Large intestine (tissue), 3 donors: ENCODE measurements at regions not wholly inside any gene's neighbourhood (a gene's known extent, or its start where the extent isn't known, plus 50 kb on each side); places are given as distances from the start of the nearest gene placed in this dataset.

ENCODE experiments used
- DNase-seq, 2 donors: peaks; one replicate each; pipeline versions ENCODE4 v3.0.0 to v3.0.0-alpha.2; 2013
- H3K27ac ChIP-seq: one replicate; pipeline ENCODE4 v1.5.1; 2013; ENCODE audit warnings: low read length
- H3K27me3 ChIP-seq: 2 replicates; pipeline ENCODE4 v1.6.1; 2013; ENCODE audit warnings: low read length; ENCODE audit not compliant: control insufficient read depth, insufficient read depth
- H3K36me3 ChIP-seq: 2 replicates; pipeline ENCODE4 v1.6.1; 2013; ENCODE audit warnings: low read length; ENCODE audit not compliant: control insufficient read depth, insufficient read depth
- H3K4me1 ChIP-seq: one replicate; pipeline ENCODE4 v1.6.1; 2013; ENCODE audit warnings: low read length; ENCODE audit not compliant: control insufficient read depth, insufficient read depth
- H3K4me3 ChIP-seq: one replicate; pipeline ENCODE4 v1.5.1; 2013; ENCODE audit warnings: low read length
- H3K9me3 ChIP-seq: one replicate; pipeline ENCODE4 v1.6.1; 2013; ENCODE audit warnings: mild to moderate bottlenecking, low read depth, low read length, moderate library complexity; ENCODE audit not compliant: control insufficient read depth
- WGBS: methylation state at CpG from one replicate; pipeline ENCODE4 v1.1.5; 2013; ENCODE audit warnings: low lambda C conversion rate; ENCODE audit not compliant: insufficient coverage; 5-methylcytosine and 5-hydroxymethylcytosine counted together

DNA sequence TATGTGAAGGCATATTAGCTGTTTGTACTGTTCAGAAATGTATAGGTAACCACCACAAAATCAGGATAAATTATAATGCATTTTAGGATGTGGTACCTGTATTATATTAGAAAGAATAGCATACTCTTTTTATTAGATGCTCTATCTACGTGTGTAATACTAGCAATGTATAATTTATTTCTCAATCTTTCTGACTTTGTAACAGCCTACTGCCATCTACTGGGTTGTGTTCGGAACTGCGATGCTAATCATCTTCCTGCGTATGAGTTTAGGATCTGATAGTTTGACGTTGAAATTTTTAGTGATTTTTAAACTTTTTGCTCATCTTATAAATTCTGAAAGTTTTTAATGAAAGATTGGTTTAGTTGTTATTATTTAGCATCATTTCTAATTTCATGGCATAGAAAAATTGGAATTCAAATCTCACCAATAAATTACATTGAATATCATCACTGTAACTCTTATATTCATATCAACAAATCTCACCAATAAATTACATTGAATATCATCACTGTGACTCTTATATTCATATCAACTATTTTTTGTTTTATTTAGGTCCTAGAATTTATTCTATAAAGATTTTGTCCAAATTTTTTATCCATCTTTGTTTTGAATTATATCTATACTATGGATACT lies 322.7 kb upstream of the ZNF717 start:
- Histone ChIP-seq H3K4me1 (no peaks in the 10 kb centered on the region), H3K36me3 (no peaks in the 10 kb centered on the region), H3K4me3 (no peak overlapping the region), H3K27ac (no peak overlapping the region), H3K9me3 (no peaks in the 10 kb centered on the region), H3K27me3 (no peaks in the 10 kb centered on the region)
- DNase-seq = no peak
- 10% methylated on average over 2 of the region's 5 CpGs for WGBS

DNA sequence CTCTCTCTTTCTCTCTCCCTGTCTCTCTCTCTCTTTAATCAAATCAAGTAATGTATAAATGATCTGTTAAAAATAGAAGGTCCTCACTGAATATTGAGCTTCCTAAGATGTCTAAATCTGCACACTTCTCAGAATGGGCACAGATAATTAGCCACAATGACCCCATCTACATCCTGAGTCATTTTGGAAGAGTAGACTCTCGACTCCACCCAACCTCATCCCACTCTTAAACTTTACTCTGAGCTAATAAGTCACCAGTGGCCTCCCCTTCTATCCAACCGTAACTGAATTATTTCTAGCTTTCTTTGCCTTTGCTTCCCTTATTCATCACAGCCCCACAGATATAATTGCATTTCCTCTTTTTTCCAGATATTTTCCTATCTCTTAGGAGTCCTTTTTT lies 326.5 kb upstream of the ZNF717 start:
- Histone ChIP-seq H3K4me3 (no peak overlapping the region), H3K4me1 (no peaks in the 10 kb centered on the region), H3K27ac (no peak overlapping the region), H3K9me3 (no peaks in the 10 kb centered on the region), H3K27me3 (no peaks in the 10 kb centered on the region), H3K36me3 (no peaks in the 10 kb centered on the region)
- WGBS = 81% methylated on average over 2 of the region's 2 CpGs
- DNase-seq = no peak

DNA sequence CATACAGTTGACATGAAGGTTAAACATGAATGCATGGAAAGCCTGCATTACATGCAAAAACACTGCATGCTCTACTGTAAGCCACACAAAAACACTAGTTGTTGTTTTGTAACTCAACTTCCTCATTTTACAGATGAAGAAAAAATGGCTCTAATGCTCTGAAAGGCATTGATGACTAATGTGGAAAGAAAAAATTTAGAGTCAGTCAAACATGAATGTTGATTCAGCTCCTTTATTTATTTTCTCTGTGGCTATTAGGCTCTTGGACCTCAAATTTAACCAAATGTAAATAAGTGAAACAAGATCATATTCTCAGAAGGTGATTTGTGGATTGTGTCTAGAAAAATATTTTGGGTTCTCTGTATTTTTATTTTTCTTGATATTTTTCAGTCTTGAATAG lies 336.7 kb upstream of the ZNF717 start:
- Histone ChIP-seq H3K27ac (no peak overlapping the region), H3K4me1 (peaks cover 5% of the 10 kb centered on the region), H3K4me3 (no peak overlapping the region), H3K9me3 (peaks cover 4% of the 10 kb centered on the region), H3K36me3 (no peaks in the 10 kb centered on the region), H3K27me3 (no peaks in the 10 kb centered on the region)
- DNase-seq = no peak

DNA sequence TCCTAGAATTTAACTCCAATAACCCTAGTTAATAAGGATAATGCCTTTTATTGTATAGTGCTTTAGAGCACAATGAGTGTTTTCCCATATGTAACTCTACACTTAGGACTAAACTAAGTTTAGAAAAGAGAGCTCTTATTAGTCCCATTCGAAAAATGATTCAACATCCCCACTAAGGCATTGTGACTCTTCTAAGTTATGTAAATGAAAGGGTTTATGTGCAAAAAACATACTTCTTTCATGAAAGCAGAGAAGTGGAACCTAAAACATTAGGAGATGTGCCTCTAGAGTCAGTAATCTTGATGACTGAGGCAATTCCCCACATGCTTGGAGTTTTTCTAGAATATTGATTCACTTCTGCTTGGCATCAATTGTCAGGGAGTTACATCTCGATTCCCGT lies 344.1 kb upstream of the ZNF717 start:
- no peaks in the 10 kb centered on the region for H3K9me3 ChIP-seq
- peaks cover 9% of the 10 kb centered on the region for H3K4me1 ChIP-seq
- no peaks in the 10 kb centered on the region for H3K27me3 ChIP-seq
- WGBS = no CpG with 5 or more reads among the region's 3 CpGs
- H3K27ac ChIP-seq = no peak overlapping the region
- no peak for DNase-seq
- no peak overlapping the region for H3K4me3 ChIP-seq
- H3K36me3 ChIP-seq = no peaks in the 10 kb centered on the region

DNA sequence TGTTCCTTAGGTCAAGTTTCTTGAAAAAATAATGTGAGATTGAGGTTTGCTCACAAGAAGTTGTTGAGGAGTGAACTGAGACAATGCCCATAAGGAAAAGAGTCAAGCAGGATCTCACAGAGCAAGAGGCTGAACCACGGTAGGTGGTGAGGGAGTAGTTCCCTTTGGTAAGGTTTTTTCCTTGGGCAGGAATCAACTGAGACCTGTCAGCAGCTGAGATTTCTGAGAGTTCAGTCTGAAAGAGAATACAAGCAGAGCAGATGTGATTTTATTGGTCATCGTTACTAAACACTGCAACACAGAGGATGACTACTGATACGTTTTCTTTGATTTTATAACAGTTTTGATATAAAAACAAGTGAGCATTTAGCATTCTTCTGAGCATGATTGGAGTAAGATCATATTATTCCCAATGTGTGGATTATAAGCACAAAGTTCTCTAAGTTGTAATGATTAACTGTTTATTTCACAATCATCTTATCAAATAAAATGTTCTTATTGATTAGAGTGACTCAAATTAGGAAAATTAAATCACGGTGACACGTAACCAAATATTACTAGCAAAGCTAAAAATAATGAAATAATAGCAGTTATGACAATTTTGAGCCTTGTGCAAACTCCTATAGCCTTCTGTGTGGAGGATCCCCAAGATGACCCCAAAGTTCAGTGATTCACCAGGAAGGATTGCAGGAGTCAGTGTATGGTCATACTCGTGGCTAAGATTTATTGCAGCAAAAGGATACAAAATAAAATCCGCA lies 346.2 kb upstream of the ZNF717 start:
- peaks cover 9% of the 10 kb centered on the region for H3K4me1 ChIP-seq
- H3K27me3 ChIP-seq = no peaks in the 10 kb centered on the region
- DNase-seq = peak; percentile 56 to 79
- H3K27ac ChIP-seq = peak overlapping the region; percentile 58
- no peak overlapping the region for H3K4me3 ChIP-seq
- H3K36me3 ChIP-seq = no peaks in the 10 kb centered on the region
- WGBS = 77% methylated on average over 3 of the region's 7 CpGs
- no peaks in the 10 kb centered on the region for H3K9me3 ChIP-seq

DNA sequence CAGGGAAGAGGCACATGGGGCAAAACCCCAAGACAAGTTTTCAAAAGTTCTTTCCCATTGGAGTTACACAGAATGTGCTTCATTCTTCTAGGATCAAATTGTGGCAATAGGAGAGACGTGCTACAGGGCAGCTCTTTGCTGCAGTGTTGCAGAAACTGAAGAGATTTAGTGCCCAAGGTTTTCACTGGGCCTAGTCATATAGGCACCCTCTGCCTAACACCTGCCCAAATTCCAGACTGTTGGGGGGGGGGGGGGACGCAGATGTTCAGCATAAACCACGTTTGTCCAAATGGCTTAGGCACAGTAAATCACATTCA lies 346.8 kb upstream of the ZNF717 start:
- peaks cover 9% of the 10 kb centered on the region for H3K4me1 ChIP-seq
- H3K9me3 ChIP-seq = no peaks in the 10 kb centered on the region

DNA sequence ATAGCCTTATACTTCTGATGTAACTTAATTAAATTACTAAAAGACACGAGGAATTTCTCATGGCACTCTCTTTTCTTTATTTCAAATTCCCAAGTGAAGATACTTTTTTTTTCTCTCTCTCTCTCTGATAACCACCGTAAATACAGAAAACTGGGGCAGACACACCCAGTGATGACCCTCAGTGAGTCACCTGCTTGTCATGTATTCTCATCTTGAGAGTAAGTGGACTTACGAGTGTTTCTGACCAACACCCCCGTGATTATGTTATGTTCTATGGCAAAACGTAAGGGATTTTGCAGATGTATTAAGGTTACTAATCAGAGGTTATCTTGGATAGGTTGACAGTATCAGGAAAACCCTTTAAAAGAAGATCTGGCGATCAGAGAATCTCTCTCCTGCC lies 348.8 kb upstream of the ZNF717 start:
- H3K27ac ChIP-seq = no peak overlapping the region
- H3K36me3 ChIP-seq = no peaks in the 10 kb centered on the region
- DNase-seq = peak; percentile 18 to 37
- H3K9me3 ChIP-seq = no peaks in the 10 kb centered on the region
- H3K4me1 ChIP-seq = peaks cover 9% of the 10 kb centered on the region
- whole genome bisulfite sequencing = 74% methylated on average over 2 of the region's 6 CpGs
- no peaks in the 10 kb centered on the region for H3K27me3 ChIP-seq
- H3K4me3 ChIP-seq = no peak overlapping the region

More for the DNA sequence above, 346.8 kb upstream of the ZNF717 start:
- no peak overlapping the region for H3K4me3 ChIP-seq
- peak overlapping the region; percentile 58 for H3K27ac ChIP-seq
- no peaks in the 10 kb centered on the region for H3K27me3 ChIP-seq
- no CpG with 5 or more reads among the region's 3 CpGs for WGBS
- DNase-seq = no peak
- H3K36me3 ChIP-seq = no peaks in the 10 kb centered on the region

DNA sequence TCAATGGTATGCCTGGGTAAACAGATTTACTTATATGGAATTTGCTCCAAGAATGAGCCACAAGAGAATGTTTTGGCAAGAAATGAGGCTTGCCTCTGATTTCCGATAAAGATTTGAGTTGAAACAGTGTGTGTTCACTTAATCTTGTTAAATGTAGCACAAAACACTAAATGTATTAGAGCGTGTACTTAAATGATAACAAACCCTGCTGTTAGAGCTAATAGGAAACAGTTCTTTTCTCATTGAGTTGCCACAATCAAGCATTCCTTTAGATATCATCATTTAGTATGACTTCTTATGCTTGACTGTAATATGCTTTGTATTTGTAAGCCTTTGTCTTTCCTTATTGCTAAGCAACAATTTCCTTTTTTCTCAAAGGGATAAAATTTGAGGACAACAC lies 353.6 kb upstream of the ZNF717 start:
- WGBS = no CpG with 5 or more reads among the region's 2 CpGs
- no peaks in the 10 kb centered on the region for H3K27me3 ChIP-seq
- DNase-seq = no peak
- no peaks in the 10 kb centered on the region for H3K36me3 ChIP-seq
- H3K9me3 ChIP-seq = no peaks in the 10 kb centered on the region
- no peak overlapping the region for H3K4me3 ChIP-seq
- H3K27ac ChIP-seq = no peak overlapping the region
- H3K4me1 ChIP-seq = no peaks in the 10 kb centered on the region

DNA sequence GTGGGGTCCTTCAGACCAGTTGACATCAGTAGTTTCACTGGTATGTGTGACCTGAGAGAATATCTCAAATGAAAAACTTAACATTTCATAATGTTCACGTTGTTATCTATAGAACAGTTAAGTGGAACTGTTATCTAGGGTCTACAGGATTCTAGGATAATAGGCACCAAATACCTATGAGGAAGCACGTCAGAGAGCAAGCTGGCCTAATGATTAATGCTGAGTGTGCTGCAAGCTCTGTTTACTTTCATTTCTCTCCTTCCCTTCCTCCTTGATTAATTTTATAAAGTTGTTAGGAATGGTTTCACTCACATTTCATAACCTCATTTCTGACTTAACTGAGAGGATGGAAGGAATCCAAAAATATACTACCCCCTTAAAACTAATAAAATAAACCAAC lies 362.5 kb upstream of the ZNF717 start:
- DNase-seq = no peak
- H3K4me3 ChIP-seq = no peak overlapping the region
- H3K4me1 ChIP-seq = no peaks in the 10 kb centered on the region
- H3K36me3 ChIP-seq = no peaks in the 10 kb centered on the region
- H3K27me3 ChIP-seq = no peaks in the 10 kb centered on the region
- WGBS = no CpG with 5 or more reads among the region's 2 CpGs
- no peak overlapping the region for H3K27ac ChIP-seq
- peaks cover 4% of the 10 kb centered on the region for H3K9me3 ChIP-seq

DNA sequence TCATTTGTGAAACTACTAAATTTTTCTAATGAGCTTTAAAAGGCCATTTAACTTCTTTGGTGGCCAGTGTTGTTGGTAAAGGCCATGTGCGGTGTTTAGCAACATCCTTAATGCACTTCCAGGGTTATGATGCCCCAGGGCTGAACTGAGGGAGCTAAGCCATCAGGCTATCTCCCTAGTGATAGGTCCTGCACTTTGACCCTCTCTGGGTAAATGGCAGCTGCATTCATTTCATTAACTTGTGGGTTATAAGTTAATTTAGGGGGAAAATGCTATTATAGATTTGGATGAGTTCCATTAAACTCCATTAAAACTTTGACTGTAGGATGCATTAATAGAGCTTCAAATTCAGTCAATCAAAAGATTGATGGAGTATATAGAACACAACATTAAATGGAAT lies 366.7 kb upstream of the ZNF717 start:
- Histone ChIP-seq H3K36me3 (no peaks in the 10 kb centered on the region), H3K27ac (no peak overlapping the region), H3K9me3 (no peaks in the 10 kb centered on the region), H3K4me1 (no peaks in the 10 kb centered on the region), H3K4me3 (no peak overlapping the region), H3K27me3 (no peaks in the 10 kb centered on the region)
- no peak for DNase-seq
- WGBS = no CpG with 5 or more reads among the region's 1 CpG

DNA sequence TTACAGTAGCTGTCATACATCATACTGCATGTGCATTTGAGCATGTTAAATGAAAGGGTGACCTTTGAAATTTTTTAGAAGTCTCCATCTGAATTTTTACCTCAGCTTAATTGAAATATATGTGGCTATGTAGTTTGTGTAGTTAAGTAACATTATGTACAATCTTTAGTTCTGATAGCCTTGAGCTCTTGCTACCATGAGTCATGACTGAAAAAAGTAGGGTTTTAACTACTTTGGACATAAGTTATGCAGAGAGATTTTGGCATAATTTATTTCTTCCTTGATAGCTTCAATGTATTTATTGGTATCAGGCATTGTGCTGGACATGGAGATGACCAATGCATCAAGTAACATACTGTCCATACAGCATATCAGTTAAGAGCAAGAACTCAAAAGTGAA lies 376.5 kb upstream of the ZNF717 start:
- H3K4me1 ChIP-seq = no peaks in the 10 kb centered on the region
- H3K36me3 ChIP-seq = no peaks in the 10 kb centered on the region
- DNase-seq = no peak
- no peaks in the 10 kb centered on the region for H3K27me3 ChIP-seq
- H3K4me3 ChIP-seq = no peak overlapping the region
- H3K9me3 ChIP-seq = no peaks in the 10 kb centered on the region
- no peak overlapping the region for H3K27ac ChIP-seq
